GM19043 (cell line): ENCODE measurements at regions not wholly inside any gene's neighbourhood (a gene's known extent, or its start where the extent isn't known, plus 50 kb on each side); places are given as distances from the start of the nearest gene placed in this dataset.
"Not testable (repeated sequence)": the region's sequence is repeated elsewhere in the genome, so short reads cannot be mapped to it uniquely, and the experiment has no call there.

Source experiments
- ATAC-seq: cut with Tn5 transposase; IDR thresholded peaks from one replicate; pipeline ENCODE4 v1.9.1; 2021; ENCODE audit warnings: low read depth; ENCODE audit not compliant: unreplicated experiment

GRCh38 chr13:73167028-73167820 lies 108.4 kb downstream of the KLF5 start:
- no peak for ATAC-seq

GRCh38 chr13:73166204-73166603 lies 107.4 kb downstream of the KLF5 start:
- no peak for ATAC-seq

- ATAC-seq = no peak
Measured at GRCh38 chr13:73162912-73163911, 104.4 kb downstream of the KLF5 start.

GRCh38 chr13:73160371-73161031 lies 101.7 kb downstream of the KLF5 start:
- ATAC-seq = not testable (repeated sequence)

- no peak for ATAC-seq
Measured at GRCh38 chr13:73158851-73159250, 100.0 kb downstream of the KLF5 start.

GRCh38 chr13:73157031-73157430 lies 98.2 kb downstream of the KLF5 start:
- ATAC-seq = no peak

- no peak for ATAC-seq
Measured at GRCh38 chr13:73146707-73147106, 87.9 kb downstream of the KLF5 start.

GRCh38 chr13:73142071-73142470 lies 83.3 kb downstream of the KLF5 start:
- no peak for ATAC-seq

- ATAC-seq = no peak
Measured at GRCh38 chr13:73141292-73141771, 82.5 kb downstream of the KLF5 start.

GRCh38 chr13:73140801-73141200 lies 82.0 kb downstream of the KLF5 start:
- ATAC-seq = no peak

GRCh38 chr13:73138638-73139491 lies 80.1 kb downstream of the KLF5 start:
- ATAC-seq = no peak

- ATAC-seq = no peak
Measured at GRCh38 chr13:73138276-73138637, 79.5 kb downstream of the KLF5 start.

GRCh38 chr13:73136776-73137175 lies 78.0 kb downstream of the KLF5 start:
- no peak for ATAC-seq

- ATAC-seq = no peak
Measured at GRCh38 chr13:73133531-73133930, 74.7 kb downstream of the KLF5 start.

- ATAC-seq = no peak
Measured at GRCh38 chr13:73131247-73131646, 72.4 kb downstream of the KLF5 start.

- no peak for ATAC-seq
Measured at GRCh38 chr13:73129023-73129422, 70.2 kb downstream of the KLF5 start.
